GM23248 (cell line): ENCODE measurements at regions not wholly inside any gene's neighbourhood (a gene's known extent, or its start where the extent isn't known, plus 50 kb on each side); places are given as distances from the start of the nearest gene placed in this dataset.

Experiments
- EZH2 ChIP-seq: fragments of 200-600 bp; sonication (generic); IDR thresholded peaks from 2 replicates; pipeline ENCODE4 v1.6.1; 2018; ENCODE audit warnings: antibody characterized with exemption, mild to moderate bottlenecking; ENCODE audit not compliant: insufficient read depth, poor library complexity, severe bottlenecking
- EZH2phosphoT487 ChIP-seq: fragments of 200-600 bp; sonication (generic); IDR thresholded peaks from 2 replicates; pipeline ENCODE4 v1.6.1; 2018; ENCODE audit warnings: antibody characterized with exemption, moderate library complexity, mild to moderate bottlenecking, low read depth; ENCODE audit not compliant: insufficient read depth

- no peak for TF ChIP-seq EZH2phosphoT487
- no peak for TF ChIP-seq EZH2
Measured at GRCh38 chr16:25370541-25370940, 112.9 kb upstream of the ZKSCAN2 start.
